B cell (primary cell): ENCODE measurements at regions not wholly inside any gene's neighbourhood (a gene's known extent, or its start where the extent isn't known, plus 50 kb on each side); places are given as distances from the start of the nearest gene placed in this dataset.

ENCODE experiments used
- ATAC-seq: fragments of 200-7000 bp; cut with Tn5 transposase; one replicate; pipeline ENCODE4 v1.10.0; 2021; ENCODE audit warnings: low read depth, mild to moderate bottlenecking, moderate number of reproducible peaks, moderate library complexity
- CTCF ChIA-PET: fragments of 350-600 bp; sonication (Branson Sonifier 250); formaldehyde crosslinking; loops from one replicate; lab custom pipeline; 2021; ENCODE audit warnings: antibody characterized with exemption, inconsistent platforms; lab: Charles Lee
- POLR2A ChIA-PET: fragments of 350-600 bp; sonication (Branson Sonifier 250); formaldehyde crosslinking; loops from one replicate; lab custom pipeline; 2021; ENCODE audit warnings: antibody characterized with exemption; lab: Charles Lee
- DNase-seq: peaks from one replicate; pipeline ENCODE4 v3.0.0; 2013
- H2AFZ ChIP-seq: 2 replicates; pipeline ENCODE4 v1.6.1; 2012; ENCODE audit warnings: mild to moderate bottlenecking, low read depth, low read length; ENCODE audit not compliant: insufficient read depth, poor library complexity, severe bottlenecking
- H3K27ac ChIP-seq, 2 donors: 1 replicate in 1 of 2; 2 replicates in 1 of 2; pipeline ENCODE4 v1.5.1; 2012 to 2013; ENCODE audit warnings: low read length in 2 of 2, mild to moderate bottlenecking in 2 of 2, moderate library complexity in 1 of 2
- H3K27me3 ChIP-seq, 4 experiments: fragments of 200-600 bp in 1 of 4; sonication (generic) in 1 of 4; replicated peaks in 1 of 4; 1 replicate in 2 of 4; 2 replicates in 2 of 4; pipeline versions ENCODE4 v1.6.1 to v1.7.0; 2013 to 2016; ENCODE audit warnings: low read length in 3 of 4, mild to moderate bottlenecking in 2 of 4, mixed read lengths in 1 of 4, moderate library complexity in 1 of 4; ENCODE audit not compliant: insufficient read depth in 4 of 4, control insufficient read depth in 3 of 4; ENCODE audit errors: control extremely low read depth in 1 of 4
- H3K36me3 ChIP-seq, 2 experiments: replicated peaks in 1 of 2; 1 replicate in 1 of 2; 2 replicates in 1 of 2; pipeline versions ENCODE4 v1.6.1 to v1.7.1; 2013; ENCODE audit warnings: low read length in 1 of 2; ENCODE audit not compliant: insufficient read depth in 2 of 2, control insufficient read depth in 1 of 2; ENCODE audit errors: control extremely low read depth in 1 of 2, extremely low read depth in 1 of 2
- H3K4me1 ChIP-seq, 2 donors: fragments of 200-600 bp in 1 of 2; sonication (generic) in 1 of 2; 1 replicate in 1 of 2; 2 replicates in 1 of 2; pipeline versions ENCODE4 v1.5.1 to v1.6.1; 2013 to 2017; ENCODE audit warnings: low read length in 2 of 2; ENCODE audit not compliant: control insufficient read depth in 2 of 2, insufficient read depth in 2 of 2
- H3K4me2 ChIP-seq: replicated peaks from 2 replicates; pipeline ENCODE3; 2012; ENCODE audit warnings: mild to moderate bottlenecking, low read depth, low read length; ENCODE audit not compliant: poor library complexity, severe bottlenecking
- H3K4me3 ChIP-seq, 5 experiments: fragments of 200-600 bp in 1 of 5; sonication (generic) in 1 of 5; 1 replicate in 3 of 5; 2 replicates in 2 of 5; pipeline versions ENCODE4 v1.5.1 to v1.7.0; 2011 to 2016; ENCODE audit warnings: low read length in 4 of 5, mild to moderate bottlenecking in 4 of 5, low read depth in 2 of 5, control low read depth in 1 of 5, moderate library complexity in 1 of 5; ENCODE audit not compliant: insufficient read depth in 1 of 5; ENCODE audit errors: control extremely low read depth in 1 of 5, extremely low read depth in 1 of 5
- H3K79me2 ChIP-seq: fragments of 200-600 bp; sonication (generic); one replicate; pipeline ENCODE4 v1.6.0; 2016; ENCODE audit warnings: low read length; ENCODE audit not compliant: control insufficient read depth, insufficient read depth
- H3K9ac ChIP-seq: fragments of 200-600 bp; sonication (generic); 2 replicates; pipeline ENCODE4 v1.6.1; 2017; ENCODE audit warnings: mild to moderate bottlenecking, low read length, moderate library complexity
- H3K9me3 ChIP-seq, 3 donors: one replicate each; pipeline versions ENCODE4 v1.6.1 to v1.7.1; 2013; ENCODE audit warnings: low read length in 2 of 3; ENCODE audit not compliant: control insufficient read depth in 2 of 3, insufficient read depth in 1 of 3; ENCODE audit errors: control extremely low read depth in 1 of 3
- H4K20me1 ChIP-seq: 2 replicates; pipeline ENCODE4 v1.6.0; 2012; ENCODE audit warnings: mild to moderate bottlenecking, low read length; ENCODE audit not compliant: insufficient read depth, control insufficient read depth, poor library complexity, severe bottlenecking
- H3K27ac Mint-ChIP-seq: one replicate; pipeline ENCODE4 v1.8.0; 2021; ENCODE audit warnings: mixed read lengths
- H3K27me3 Mint-ChIP-seq: one replicate; pipeline ENCODE4 v1.8.0; 2021; ENCODE audit warnings: mixed read lengths
- H3K4me1 Mint-ChIP-seq: one replicate; pipeline ENCODE4 v1.8.0; 2021; ENCODE audit warnings: mixed read lengths
- H3K4me3 Mint-ChIP-seq: one replicate; pipeline ENCODE4 v1.8.0; 2021; ENCODE audit warnings: mixed read lengths
- H3K9me3 Mint-ChIP-seq: one replicate; pipeline ENCODE4 v1.8.0; 2022; ENCODE audit warnings: mixed read lengths; ENCODE audit not compliant: insufficient read depth
- EZH2 ChIP-seq: IDR thresholded peaks from 2 replicates; pipeline ENCODE4 v1.6.1; 2012; ENCODE audit warnings: borderline replicate concordance, low read depth, mild to moderate bottlenecking, moderate library complexity, low read length; ENCODE audit not compliant: insufficient read depth, poor library complexity, severe bottlenecking
- WGBS: methylation state at CpG from one replicate; pipeline ENCODE4 v1.1.5; 2013; ENCODE audit warnings: missing lambda C conversion rate; ENCODE audit not compliant: insufficient coverage; 5-methylcytosine and 5-hydroxymethylcytosine counted together
- intact Hi-C: fragments of 100-400 bp; cut with micrococcal nuclease; formaldehyde crosslinking; loops from one replicate; pipeline ENCODE4 v1.10.0; 2022
- TF ChIP-seq, protein P1 (sequence below): fragments of 200-600 bp; IDR thresholded peaks from one replicate; pipeline ENCODE4 v1.8.0; 2022; ENCODE audit warnings: antibody characterized with exemption, mild to moderate bottlenecking

DNA sequence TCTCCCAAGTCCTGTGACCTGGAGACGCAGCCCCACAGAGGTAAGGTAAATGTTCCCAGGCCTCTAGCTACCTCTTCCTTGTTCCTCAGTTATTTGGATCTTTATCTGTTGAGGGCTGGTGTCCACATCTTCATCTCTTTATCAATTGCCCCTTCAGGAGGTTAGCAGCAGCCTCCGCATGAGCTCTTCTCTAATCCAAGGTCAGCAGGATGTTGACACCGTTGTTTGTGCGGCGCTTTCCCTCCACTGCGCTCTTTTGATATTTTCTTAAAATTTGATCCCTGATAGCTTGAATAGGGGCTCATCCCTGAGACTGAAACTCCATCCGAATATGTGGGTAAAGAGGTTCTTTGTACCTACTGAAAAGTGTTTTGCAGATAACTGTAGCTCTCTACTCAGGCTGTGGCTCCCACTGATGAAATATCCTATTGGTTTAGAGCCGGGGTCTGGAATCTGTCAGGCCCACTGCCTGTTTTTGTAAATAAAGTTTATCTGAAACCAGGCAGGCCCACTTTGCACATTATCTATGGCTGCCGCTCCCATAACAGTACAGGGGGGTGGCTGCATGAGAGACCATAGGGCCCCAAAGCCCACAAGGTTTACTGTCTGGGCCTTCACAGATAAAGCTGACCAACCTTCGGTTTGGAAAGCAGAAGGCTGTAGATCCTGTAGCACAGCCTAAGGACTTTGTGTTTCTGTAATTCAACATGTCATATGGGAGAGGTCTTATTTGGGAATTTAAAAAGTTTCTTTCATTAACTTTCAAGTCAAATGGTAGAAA lies 362.6 kb downstream of the QKI start:
- Histone ChIP-seq H3K27ac (no peak overlapping the region), H3K27me3 (no peaks in the 10 kb centered on the region), H3K4me1 (no peaks in the 10 kb centered on the region), H3K36me3 (no peaks in the 10 kb centered on the region), H2AFZ (no peak overlapping the region), H3K4me2 (no peak overlapping the region), H3K9me3 (no peaks in the 10 kb centered on the region), H4K20me1 (no peaks in the 10 kb centered on the region), H3K79me2 (no peaks in the 10 kb centered on the region), H3K9ac (no peak overlapping the region), H3K4me3 (no peak overlapping the region)
- Mint-ChIP-seq H3K27me3 (no peaks in the 10 kb centered on the region), H3K4me3 (no peak overlapping the region), H3K27ac (no peak overlapping the region), H3K9me3 (no peaks in the 10 kb centered on the region), H3K4me1 (no peaks in the 10 kb centered on the region)
- POLR2A ChIA-PET: no interaction called here
- intact Hi-C loops: no loop called here
- TF ChIP-seq EZH2: no peak
- 91% methylated on average over 8 of the region's 10 CpGs for WGBS
- no peak for DNase-seq
- CTCF ChIA-PET: no interaction called here
- ATAC-seq: no peak

DNA sequence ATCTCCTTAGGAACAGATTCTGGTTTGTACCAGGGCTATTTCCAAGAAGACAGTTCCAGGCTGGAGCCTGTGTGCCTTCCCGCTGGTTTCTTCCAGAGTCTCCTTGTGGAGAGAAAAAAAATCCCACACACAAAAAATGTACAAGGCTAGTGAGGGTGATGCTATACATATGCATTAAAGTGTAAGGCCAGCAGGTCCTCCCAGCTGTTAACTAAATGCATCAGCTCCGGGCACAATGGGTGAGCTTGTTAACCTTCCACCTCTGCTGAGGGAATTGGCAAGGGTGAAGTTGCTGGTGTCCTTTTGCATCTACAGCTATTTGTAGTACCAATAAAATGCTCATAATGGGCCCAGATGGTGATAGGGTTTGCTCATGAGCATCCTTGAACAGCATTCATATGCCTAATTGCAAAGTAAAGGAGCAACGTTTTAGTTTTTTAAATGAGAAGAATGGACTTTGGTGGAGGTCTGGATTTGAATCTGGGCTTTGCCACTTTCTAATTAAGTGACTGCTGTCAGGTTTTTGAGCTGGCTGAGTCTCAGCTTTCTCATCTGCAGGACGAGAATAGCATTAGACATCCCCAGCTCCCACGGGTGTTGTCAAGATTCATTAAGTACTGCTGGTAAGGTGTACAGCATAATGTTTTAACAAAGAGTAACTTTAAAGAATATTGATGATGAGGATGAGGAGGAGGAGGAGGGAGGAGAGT lies 361.8 kb downstream of the QKI start:
- Histone ChIP-seq H3K9ac (no peak overlapping the region), H2AFZ (no peak overlapping the region), H4K20me1 (no peaks in the 10 kb centered on the region), H3K36me3 (no peaks in the 10 kb centered on the region), H3K4me3 (no peak overlapping the region), H3K27me3 (no peaks in the 10 kb centered on the region), H3K27ac (no peak overlapping the region), H3K4me1 (no peaks in the 10 kb centered on the region), H3K9me3 (no peaks in the 10 kb centered on the region), H3K4me2 (no peak overlapping the region), H3K79me2 (no peaks in the 10 kb centered on the region)
- no peak overlapping the region for H3K27ac Mint-ChIP-seq
- no peak overlapping the region for H3K4me3 Mint-ChIP-seq
- intact Hi-C loops: no loop called here
- CTCF ChIA-PET: no interaction called here
- H3K4me1 Mint-ChIP-seq: no peaks in the 10 kb centered on the region
- no peaks in the 10 kb centered on the region for H3K9me3 Mint-ChIP-seq
- ATAC-seq: no peak
- H3K27me3 Mint-ChIP-seq: no peaks in the 10 kb centered on the region
- WGBS: 90% methylated on average over 2 of the region's 5 CpGs
- no peak for DNase-seq
- POLR2A ChIA-PET: no interaction called here
- TF ChIP-seq, protein P1, sequence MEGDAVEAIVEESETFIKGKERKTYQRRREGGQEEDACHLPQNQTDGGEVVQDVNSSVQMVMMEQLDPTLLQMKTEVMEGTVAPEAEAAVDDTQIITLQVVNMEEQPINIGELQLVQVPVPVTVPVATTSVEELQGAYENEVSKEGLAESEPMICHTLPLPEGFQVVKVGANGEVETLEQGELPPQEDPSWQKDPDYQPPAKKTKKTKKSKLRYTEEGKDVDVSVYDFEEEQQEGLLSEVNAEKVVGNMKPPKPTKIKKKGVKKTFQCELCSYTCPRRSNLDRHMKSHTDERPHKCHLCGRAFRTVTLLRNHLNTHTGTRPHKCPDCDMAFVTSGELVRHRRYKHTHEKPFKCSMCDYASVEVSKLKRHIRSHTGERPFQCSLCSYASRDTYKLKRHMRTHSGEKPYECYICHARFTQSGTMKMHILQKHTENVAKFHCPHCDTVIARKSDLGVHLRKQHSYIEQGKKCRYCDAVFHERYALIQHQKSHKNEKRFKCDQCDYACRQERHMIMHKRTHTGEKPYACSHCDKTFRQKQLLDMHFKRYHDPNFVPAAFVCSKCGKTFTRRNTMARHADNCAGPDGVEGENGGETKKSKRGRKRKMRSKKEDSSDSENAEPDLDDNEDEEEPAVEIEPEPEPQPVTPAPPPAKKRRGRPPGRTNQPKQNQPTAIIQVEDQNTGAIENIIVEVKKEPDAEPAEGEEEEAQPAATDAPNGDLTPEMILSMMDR: no peak
- TF ChIP-seq EZH2: no peak
